BE2C (cell line): ENCODE measurements at regions not wholly inside any gene's neighbourhood (a gene's known extent, or its start where the extent isn't known, plus 50 kb on each side); places are given as distances from the start of the nearest gene placed in this dataset.

ENCODE experiments used
- DNase-seq: peaks from one replicate; pipeline ENCODE4 v3.0.0-alpha.2; 2020
- H3K27me3 ChIP-seq: fragments of 250-450 bp; sonication (Bioruptor Pico); 2 replicates; pipeline ENCODE4 v1.5.1; 2020; ENCODE audit warnings: mild to moderate bottlenecking
- H3K36me3 ChIP-seq: fragments of 250-450 bp; sonication (Bioruptor Pico); 2 replicates; pipeline ENCODE4 v1.5.1; 2020; ENCODE audit warnings: mild to moderate bottlenecking
- H3K4me1 ChIP-seq: fragments of 250-450 bp; sonication (Bioruptor Pico); 2 replicates; pipeline ENCODE4 v1.5.1; 2020
- H3K4me3 ChIP-seq: 2 replicates; pipeline ENCODE4 v1.5.1; 2011; ENCODE audit warnings: low read depth, low read length
- H3K9me3 ChIP-seq: fragments of 250-450 bp; sonication (Bioruptor Pico); 2 replicates; pipeline ENCODE4 v1.5.1; 2020
- TF ChIP-seq, protein P1 (sequence below): IDR thresholded peaks from 2 replicates; pipeline ENCODE4 v1.5.1; 2012; ENCODE audit warnings: mild to moderate bottlenecking, low read depth, low read length

DNA sequence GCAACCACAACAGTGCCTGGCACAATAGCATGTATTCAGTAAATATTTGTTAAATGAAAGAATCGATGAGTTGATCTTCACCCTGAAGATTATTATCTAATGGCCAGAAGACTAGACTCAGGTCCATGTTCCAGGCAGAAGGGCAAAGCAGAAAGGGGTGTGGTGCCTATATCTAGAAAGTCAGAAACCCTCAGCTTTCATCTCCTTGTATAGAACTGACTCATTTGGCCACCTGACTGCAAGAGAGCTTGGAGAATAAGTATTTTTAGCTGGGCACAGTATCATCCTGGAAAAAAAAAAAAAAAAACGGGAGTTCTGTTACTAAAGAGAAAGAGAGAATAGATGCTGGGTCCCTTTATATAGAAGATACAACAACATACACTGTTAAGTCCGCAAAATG is 69.7 kb upstream of the SPRED1 start:
- DNase-seq = no peak
- no peaks in the 10 kb centered on the region for H3K4me1 ChIP-seq
- H3K9me3 ChIP-seq = no peaks in the 10 kb centered on the region
- H3K36me3 ChIP-seq = no peaks in the 10 kb centered on the region
- TF ChIP-seq, protein P1, sequence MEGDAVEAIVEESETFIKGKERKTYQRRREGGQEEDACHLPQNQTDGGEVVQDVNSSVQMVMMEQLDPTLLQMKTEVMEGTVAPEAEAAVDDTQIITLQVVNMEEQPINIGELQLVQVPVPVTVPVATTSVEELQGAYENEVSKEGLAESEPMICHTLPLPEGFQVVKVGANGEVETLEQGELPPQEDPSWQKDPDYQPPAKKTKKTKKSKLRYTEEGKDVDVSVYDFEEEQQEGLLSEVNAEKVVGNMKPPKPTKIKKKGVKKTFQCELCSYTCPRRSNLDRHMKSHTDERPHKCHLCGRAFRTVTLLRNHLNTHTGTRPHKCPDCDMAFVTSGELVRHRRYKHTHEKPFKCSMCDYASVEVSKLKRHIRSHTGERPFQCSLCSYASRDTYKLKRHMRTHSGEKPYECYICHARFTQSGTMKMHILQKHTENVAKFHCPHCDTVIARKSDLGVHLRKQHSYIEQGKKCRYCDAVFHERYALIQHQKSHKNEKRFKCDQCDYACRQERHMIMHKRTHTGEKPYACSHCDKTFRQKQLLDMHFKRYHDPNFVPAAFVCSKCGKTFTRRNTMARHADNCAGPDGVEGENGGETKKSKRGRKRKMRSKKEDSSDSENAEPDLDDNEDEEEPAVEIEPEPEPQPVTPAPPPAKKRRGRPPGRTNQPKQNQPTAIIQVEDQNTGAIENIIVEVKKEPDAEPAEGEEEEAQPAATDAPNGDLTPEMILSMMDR = no peak
- no peak overlapping the region for H3K4me3 ChIP-seq
- H3K27me3 ChIP-seq = peaks cover 9% of the 10 kb centered on the region

DNA sequence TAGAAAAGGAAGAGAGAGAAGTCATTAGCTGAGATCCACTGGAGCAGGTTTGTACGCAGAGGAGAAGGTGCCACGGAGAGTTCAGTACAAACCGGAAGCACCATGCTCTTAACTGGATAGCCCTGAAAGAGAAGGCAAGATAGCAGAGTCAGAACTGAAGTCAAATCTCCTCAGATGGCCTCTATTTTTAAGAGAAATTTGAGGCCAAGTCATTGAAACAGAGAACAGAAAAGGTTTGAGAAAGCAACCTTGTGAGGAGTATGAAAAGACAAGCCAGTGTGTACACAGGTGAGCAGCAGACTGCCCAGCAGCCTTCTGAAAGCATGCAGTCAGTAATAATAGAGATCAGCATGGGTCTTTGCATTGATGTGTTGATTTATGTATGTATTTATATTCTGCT is 66.1 kb upstream of the SPRED1 start:
- peaks cover 4% of the 10 kb centered on the region; the same call in 1 of the 2 replicates for H3K27me3 ChIP-seq
- H3K4me1 ChIP-seq = no peaks in the 10 kb centered on the region
- no peak for DNase-seq
- no peaks in the 10 kb centered on the region for H3K9me3 ChIP-seq
- no peak overlapping the region for H3K4me3 ChIP-seq
- H3K36me3 ChIP-seq = no peaks in the 10 kb centered on the region
- TF ChIP-seq, protein P1 = no peak

DNA sequence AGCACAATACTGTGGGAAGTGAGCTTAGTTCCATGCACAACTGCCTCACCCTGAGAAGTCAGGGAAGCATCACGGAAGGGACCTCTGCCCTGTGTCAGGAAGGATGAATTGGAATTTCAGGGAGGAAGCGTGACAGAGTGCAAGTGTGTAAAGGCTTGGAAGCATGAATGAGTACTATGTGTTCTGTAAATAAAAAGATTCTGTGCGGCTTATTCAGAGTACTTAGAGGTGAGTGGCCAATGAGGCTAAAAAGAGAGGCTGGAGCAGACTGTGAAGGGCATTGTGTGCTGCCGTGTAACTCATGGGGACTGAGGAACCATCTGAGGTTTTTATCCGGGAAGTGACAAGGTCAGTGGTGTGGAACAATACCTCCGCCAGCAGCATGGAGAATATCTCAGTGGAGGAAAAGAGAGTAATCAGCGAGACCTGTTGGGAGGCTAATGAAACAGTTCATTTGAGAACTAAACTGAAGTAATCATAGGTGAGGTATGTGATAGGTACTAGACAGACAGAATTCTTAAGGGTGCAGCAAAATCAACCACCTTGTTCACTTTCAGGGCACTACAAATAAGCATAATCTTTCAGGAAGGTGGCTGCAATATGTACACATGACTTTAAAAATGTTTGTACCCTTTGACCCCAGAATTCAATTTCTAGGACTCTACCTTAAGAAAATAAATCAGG is 64.9 kb upstream of the SPRED1 start:
- DNase-seq = no peak
- H3K4me3 ChIP-seq = no peak overlapping the region
- peaks cover 4% of the 10 kb centered on the region; the same call in 1 of the 2 replicates for H3K27me3 ChIP-seq
- H3K4me1 ChIP-seq = no peaks in the 10 kb centered on the region
- H3K36me3 ChIP-seq = no peaks in the 10 kb centered on the region
- H3K9me3 ChIP-seq = no peaks in the 10 kb centered on the region
- TF ChIP-seq, protein P1 = no peak

DNA sequence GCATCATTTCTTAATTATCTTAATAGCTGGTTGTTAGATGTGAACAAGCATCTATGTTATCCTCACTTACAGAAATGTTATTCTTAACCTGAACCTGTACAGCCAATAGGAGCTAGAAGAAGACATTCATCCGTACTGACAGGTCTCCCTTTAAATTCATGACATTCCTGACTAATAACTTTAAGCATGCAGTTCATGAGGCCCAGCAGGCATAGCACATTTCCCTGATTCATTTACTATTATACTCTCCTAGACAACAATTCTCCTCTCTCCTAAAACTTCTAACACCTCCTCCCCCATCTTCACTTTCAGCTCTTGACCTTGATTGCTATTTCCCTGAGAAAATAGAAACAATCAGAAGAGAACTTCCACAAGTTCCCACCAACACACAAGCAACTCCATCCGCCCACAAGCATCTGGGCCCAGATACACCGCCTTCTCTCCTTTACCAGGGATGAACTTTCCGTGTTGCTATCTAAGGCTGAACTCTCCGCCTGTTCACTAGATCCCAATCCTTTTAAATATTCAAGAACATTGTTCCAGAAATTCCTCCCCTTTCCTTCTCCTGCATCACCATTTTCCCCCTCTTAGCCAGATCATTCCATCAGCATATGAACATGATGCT is 62.9 kb upstream of the SPRED1 start:
- TF ChIP-seq, protein P1 = no peak
- Histone ChIP-seq H3K27me3 (peaks cover 4% of the 10 kb centered on the region; the same call in 1 of the 2 replicates), H3K4me3 (no peak overlapping the region), H3K36me3 (no peaks in the 10 kb centered on the region), H3K9me3 (no peaks in the 10 kb centered on the region), H3K4me1 (no peaks in the 10 kb centered on the region)
- no peak for DNase-seq

DNA sequence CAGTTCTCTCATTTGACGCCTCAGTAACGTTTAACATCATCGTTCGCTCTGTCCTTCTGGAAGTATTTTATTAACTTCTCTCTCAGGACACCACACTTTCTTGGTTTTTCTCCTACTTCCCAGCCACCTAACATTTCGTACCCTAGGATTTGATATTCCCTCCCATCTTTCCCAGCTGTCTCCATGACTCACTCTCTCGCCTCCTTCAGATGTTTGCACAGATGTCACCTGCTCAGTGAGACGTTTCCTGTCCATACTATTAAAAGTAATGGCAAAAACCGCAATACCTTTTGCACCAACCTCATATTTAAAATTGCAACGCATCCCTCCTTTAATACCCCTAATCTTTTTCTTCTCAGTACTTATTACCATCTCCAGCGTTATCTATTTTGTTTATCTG is 62.1 kb upstream of the SPRED1 start:
- Histone ChIP-seq H3K36me3 (no peaks in the 10 kb centered on the region), H3K9me3 (no peaks in the 10 kb centered on the region), H3K4me1 (no peaks in the 10 kb centered on the region), H3K4me3 (no peak overlapping the region), H3K27me3 (peaks cover 4% of the 10 kb centered on the region; the same call in 1 of the 2 replicates)
- no peak for DNase-seq
- TF ChIP-seq, protein P1 = no peak

DNA sequence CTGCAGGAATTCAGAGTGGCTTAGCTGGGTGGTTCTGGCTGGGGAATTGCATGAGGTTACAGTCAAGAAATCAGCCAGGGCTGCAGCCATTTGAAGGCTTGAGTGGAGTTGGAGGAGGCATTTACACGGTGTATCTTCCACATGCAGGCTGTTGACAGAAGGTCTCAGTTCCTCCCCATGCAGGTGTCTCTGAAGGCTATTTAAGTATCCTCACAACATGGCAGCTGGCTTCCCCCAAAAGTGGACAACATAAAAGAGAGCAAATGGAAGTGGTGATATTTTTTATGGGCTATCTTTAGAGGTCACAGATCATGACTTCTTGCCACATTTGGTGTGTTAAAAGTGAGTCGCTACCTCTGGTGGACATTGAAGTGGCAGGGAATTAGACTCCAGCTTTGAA is 60.1 kb upstream of the SPRED1 start:
- TF ChIP-seq, protein P1 = no peak
- Histone ChIP-seq H3K27me3 (peaks cover 4% of the 10 kb centered on the region; the same call in 1 of the 2 replicates), H3K9me3 (no peaks in the 10 kb centered on the region; the same call in 1 of the 2 replicates), H3K4me1 (no peaks in the 10 kb centered on the region), H3K36me3 (no peaks in the 10 kb centered on the region), H3K4me3 (no peak overlapping the region)
- no peak for DNase-seq
